GM23338 (cell line): ENCODE measurements at regions not wholly inside any gene's neighbourhood (a gene's known extent, or its start where the extent isn't known, plus 50 kb on each side); places are given as distances from the start of the nearest gene placed in this dataset.

ENCODE experiments used
- CREB1 ChIP-seq: fragments of 250-450 bp; sonication (Bioruptor Pico); IDR thresholded peaks from 2 replicates; pipeline ENCODE4 v1.5.0; 2020; ENCODE audit warnings: low read depth, mild to moderate bottlenecking, moderate library complexity
- EZH2 ChIP-seq: fragments of 200-600 bp; sonication (generic); IDR thresholded peaks from one replicate; pipeline ENCODE4 v1.8.0; 2017; ENCODE audit warnings: antibody characterized with exemption, mild to moderate bottlenecking, low read depth; ENCODE audit not compliant: unreplicated experiment
- EZH2phosphoT487 ChIP-seq: fragments of 200-600 bp; sonication (generic); IDR thresholded peaks from one replicate; pipeline ENCODE4 v1.8.1; 2018; ENCODE audit warnings: antibody characterized with exemption; ENCODE audit not compliant: unreplicated experiment
- POLR2AphosphoS5 ChIP-seq: IDR thresholded peaks from 2 replicates; pipeline ENCODE4 v1.6.1; 2016; ENCODE audit warnings: antibody characterized with exemption, low read depth
- TF ChIP-seq, protein P1 (sequence below), 2 experiments: fragments of 200-600 bp in 1 of 2; sonication (generic) in 1 of 2; conservative IDR thresholded peaks; 2 replicates each; pipeline versions ENCODE4 v1.5.1 to v1.6.1; 2016 to 2017; ENCODE audit warnings: antibody characterized with exemption in 2 of 2, low read depth in 2 of 2, mild to moderate bottlenecking in 2 of 2, moderate library complexity in 1 of 2
- TF ChIP-seq, protein P2 (sequence below): IDR thresholded peaks from one replicate; pipeline ENCODE4 v1.6.1; 2018; ENCODE audit warnings: antibody characterized with exemption; ENCODE audit not compliant: unreplicated experiment
- TF ChIP-seq, protein P3 (sequence below): IDR thresholded peaks from 2 replicates; pipeline ENCODE4 v1.6.1; 2016; ENCODE audit warnings: antibody characterized with exemption

DNA sequence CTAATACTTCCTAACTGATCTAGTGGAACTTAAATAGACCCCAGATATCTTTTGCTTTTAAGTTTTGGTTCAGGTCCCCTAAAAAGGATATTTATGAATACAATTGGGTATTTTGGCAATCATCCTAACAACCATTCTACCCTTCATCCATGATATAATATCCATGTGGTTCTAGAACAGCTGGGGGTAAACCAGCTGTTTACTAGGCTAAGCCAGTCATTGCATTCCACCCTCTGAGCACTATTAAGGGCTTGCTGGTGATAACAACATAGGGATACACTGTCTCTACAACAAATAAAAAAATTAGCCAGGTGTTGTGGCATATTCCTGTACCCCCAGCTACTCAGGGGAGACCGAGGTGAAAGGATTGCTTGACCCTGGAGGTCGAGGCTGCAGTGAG, 54.8 kb upstream of the MAPK10 start:
- TF ChIP-seq EZH2phosphoT487 (no peak), EZH2 (no peak), POLR2AphosphoS5 (no peak), CREB1 (CRISPR knock-in tag) (no peak)
- TF ChIP-seq, protein P1, sequence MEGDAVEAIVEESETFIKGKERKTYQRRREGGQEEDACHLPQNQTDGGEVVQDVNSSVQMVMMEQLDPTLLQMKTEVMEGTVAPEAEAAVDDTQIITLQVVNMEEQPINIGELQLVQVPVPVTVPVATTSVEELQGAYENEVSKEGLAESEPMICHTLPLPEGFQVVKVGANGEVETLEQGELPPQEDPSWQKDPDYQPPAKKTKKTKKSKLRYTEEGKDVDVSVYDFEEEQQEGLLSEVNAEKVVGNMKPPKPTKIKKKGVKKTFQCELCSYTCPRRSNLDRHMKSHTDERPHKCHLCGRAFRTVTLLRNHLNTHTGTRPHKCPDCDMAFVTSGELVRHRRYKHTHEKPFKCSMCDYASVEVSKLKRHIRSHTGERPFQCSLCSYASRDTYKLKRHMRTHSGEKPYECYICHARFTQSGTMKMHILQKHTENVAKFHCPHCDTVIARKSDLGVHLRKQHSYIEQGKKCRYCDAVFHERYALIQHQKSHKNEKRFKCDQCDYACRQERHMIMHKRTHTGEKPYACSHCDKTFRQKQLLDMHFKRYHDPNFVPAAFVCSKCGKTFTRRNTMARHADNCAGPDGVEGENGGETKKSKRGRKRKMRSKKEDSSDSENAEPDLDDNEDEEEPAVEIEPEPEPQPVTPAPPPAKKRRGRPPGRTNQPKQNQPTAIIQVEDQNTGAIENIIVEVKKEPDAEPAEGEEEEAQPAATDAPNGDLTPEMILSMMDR (conservative IDR thresholded peaks at IDR 0.05; ENCODE audit: low read depth in 2 of 2): no peak
- TF ChIP-seq, protein P2, sequence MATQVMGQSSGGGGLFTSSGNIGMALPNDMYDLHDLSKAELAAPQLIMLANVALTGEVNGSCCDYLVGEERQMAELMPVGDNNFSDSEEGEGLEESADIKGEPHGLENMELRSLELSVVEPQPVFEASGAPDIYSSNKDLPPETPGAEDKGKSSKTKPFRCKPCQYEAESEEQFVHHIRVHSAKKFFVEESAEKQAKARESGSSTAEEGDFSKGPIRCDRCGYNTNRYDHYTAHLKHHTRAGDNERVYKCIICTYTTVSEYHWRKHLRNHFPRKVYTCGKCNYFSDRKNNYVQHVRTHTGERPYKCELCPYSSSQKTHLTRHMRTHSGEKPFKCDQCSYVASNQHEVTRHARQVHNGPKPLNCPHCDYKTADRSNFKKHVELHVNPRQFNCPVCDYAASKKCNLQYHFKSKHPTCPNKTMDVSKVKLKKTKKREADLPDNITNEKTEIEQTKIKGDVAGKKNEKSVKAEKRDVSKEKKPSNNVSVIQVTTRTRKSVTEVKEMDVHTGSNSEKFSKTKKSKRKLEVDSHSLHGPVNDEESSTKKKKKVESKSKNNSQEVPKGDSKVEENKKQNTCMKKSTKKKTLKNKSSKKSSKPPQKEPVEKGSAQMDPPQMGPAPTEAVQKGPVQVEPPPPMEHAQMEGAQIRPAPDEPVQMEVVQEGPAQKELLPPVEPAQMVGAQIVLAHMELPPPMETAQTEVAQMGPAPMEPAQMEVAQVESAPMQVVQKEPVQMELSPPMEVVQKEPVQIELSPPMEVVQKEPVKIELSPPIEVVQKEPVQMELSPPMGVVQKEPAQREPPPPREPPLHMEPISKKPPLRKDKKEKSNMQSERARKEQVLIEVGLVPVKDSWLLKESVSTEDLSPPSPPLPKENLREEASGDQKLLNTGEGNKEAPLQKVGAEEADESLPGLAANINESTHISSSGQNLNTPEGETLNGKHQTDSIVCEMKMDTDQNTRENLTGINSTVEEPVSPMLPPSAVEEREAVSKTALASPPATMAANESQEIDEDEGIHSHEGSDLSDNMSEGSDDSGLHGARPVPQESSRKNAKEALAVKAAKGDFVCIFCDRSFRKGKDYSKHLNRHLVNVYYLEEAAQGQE: no peak
- TF ChIP-seq, protein P3, sequence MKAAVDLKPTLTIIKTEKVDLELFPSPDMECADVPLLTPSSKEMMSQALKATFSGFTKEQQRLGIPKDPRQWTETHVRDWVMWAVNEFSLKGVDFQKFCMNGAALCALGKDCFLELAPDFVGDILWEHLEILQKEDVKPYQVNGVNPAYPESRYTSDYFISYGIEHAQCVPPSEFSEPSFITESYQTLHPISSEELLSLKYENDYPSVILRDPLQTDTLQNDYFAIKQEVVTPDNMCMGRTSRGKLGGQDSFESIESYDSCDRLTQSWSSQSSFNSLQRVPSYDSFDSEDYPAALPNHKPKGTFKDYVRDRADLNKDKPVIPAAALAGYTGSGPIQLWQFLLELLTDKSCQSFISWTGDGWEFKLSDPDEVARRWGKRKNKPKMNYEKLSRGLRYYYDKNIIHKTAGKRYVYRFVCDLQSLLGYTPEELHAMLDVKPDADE: no peak
